Embryonic facial prominence (tissue), 1 donor: ENCODE measurements at regions not wholly inside any gene's neighbourhood (a gene's known extent, or its start where the extent isn't known, plus 50 kb on each side); places are given as distances from the start of the nearest gene placed in this dataset.

Source experiments
- DNase-seq: peaks from one replicate; pipeline ENCODE4 v3.0.0-alpha.2; 2016; ENCODE audit errors: extremely low spot score

DNA sequence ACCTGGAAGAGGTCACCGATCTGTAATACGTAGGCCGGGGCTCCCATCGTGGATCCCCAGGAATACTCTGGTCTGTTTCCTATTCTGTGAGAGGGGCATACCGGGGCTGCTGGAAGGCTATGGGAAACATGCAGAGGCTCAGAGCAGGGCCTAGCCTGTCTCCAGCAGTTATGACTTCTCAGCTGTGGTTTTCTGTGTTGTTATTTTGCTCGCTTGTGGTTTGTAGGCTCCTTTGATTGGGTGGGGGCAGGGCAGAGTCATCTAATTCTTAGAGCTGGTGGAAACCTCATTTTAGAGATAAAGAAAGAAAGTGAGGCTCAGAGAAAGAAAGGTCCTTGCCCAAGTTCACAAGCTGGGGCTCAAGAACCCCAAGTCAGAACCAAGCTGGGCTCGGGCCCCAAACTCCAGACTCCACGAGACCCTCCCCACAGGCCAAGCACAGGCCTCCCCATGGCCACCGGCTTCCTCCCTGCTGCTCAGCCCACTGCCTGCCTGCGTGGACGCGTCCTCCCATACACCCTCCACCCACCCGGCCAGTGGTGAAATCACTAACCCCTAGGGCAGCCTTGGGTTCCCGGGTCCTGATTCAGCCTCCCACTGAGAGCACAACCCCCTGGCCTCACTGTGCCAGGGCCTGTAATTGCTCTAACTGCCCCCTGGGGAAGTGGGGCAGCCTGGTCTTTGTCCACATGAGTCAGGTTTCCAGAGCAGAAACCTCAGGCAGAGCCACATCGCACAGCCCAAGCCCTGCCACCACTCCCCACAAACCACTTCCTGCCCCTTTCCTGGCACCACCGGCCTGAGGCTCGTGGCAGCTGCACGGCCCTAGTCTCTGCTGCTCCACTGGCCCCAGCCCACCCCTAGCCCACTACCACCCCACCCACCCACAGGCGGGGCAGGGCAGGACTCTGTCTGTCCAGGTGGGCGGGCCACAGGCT lies 270.8 kb downstream of the UACA start:
- no peak for DNase-seq

GRCh38 chr15:70491641-70492040 lies 271.7 kb downstream of the UACA start:
- DNase-seq: no peak

GRCh38 chr15:70491201-70491621 lies 272.1 kb downstream of the UACA start:
- DNase-seq: no peak

GRCh38 chr15:70490838-70491155 lies 272.6 kb downstream of the UACA start:
- DNase-seq: no peak

DNA sequence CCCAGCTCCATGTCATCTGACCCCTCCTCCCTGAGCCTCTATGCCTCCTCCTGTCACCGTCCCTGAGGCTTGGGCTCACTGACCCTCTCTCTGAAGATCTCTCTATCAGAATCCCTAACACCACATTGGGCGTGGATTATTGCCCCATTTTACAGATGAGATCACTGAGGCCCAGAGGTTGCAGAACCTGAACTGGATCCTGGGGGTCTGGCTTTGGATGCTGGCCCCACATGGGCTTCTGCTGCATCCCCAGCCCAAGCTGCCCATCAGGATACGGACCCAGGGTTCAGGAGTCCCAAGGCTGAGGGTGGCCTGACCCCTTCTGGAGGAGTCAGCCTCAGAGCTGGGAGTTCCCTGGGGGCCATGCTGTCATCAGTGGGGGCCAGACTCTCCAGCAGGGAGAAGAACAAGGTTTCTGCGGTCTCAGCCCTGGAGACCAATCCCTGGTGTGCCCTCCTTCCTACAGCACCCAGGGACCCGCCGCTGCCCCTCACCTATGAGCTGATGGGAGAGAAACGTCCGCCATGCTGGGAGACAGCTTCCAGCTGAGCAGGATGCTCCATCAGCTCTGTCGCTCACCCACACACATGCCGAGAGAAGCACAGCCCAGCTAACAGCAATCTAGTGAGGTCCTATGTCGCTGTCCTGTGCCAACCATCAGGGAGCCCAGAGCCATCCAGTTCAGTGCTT lies 273.1 kb downstream of the UACA start:
- no peak for DNase-seq

DNA sequence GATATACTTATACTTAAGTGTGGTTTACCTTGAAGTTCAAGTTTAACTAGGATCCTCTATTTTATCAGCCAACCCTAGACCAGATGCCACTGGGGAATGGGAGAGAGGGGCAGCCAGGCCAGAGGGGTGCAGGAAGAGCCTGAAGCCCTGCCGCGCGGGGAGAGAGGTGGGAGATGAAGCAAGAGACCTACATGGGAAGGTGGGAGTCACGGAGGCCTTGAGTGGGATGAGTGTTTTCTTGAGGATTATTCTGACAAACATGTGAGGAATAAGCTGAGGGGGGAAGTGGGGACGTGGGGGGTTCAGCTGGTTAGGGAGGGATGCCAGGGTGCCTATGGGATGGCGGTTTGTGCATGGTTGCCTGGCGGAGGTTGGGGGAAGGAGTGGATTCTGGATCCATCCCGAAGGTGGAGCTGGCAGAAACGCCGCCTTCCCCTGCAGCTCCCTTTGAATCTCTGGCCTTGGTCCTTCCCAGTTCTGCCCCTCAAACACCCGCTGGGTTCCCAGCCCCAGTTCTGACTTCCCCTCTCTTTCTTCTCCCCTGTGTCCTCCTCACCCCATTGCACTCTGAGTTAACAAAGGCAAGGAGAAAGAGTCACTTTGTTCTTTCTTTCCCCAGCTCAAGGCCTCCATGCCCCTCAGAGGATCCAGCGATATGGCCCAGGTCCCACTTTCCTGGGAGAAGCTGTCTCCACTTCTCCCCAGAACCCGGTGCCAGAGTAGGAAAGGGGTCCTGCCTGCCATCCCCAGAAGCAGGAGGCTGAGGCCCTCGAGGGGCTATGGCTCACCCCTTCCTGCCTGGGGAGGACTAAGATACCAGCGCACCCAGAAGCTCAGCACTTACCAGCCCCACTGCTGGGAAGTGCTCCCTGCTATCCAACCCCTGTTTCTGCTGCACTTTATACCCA lies 274.2 kb downstream of the UACA start:
- DNase-seq: no peak

- no peak for DNase-seq
Measured at GRCh38 chr15:70488002-70488605, 275.3 kb downstream of the UACA start.

DNA sequence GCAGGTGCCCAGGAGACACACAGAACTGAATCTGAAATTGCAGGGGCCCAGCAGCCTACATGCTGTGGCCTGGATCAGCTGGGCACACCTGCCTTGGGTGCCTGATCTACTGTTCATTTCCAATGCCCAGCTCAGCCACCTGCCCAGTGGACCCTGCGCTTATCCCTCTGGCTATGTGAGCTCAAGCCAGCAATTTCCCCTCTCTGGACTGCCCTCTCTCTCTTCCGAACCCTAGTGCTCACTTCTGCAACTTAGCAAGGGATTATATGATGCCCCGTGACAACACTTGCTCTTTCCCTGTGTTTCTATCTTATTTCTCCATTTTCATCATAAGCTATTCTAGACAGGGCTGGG lies 276.0 kb downstream of the UACA start:
- no peak for DNase-seq

DNA sequence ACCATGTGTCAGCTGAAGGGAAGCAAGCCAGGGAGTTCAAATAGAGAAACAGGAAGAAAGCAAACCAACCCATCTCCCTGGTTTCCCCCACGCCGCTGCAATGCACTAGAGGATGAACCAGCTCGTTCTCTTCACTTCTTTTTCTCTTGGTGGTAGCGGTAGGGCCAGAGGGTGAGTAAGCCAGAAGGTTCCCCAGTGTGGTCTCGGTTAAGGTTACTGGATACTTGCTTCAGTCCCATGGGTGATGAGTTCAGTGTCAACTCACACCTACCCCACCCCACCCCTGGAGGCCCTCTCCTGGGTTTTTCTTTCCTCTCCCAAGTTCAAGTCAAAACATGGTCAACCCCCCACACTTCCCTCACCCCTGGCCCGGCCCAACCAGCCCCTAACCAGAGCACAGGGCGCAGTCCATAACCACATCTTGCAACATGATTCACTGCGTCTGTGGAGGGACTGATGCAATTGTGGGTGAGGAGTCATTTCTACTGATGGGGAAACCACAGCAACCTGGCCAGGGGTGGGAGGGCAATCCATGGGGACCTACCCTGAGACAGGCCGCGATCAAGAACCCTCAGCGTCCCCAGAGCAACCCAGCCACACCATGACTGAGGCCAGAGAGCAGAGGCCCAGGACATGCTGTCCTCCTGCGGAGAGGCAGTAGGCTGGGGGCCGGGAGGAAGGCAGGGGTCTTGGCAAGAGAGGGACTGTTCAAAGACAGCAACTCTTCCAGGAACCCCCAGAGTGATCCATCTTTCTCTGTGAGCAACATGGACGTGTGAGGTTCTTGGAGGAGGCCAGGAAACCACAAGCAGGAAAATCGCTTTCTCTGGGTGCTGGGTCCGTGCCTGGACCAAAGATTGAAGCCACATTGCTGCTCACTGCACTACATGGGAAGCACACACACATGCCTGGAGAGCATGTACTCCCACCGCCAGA lies 276.6 kb downstream of the UACA start:
- DNase-seq: no peak

- DNase-seq: no peak
Measured at GRCh38 chr15:70486012-70486411, 277.3 kb downstream of the UACA start.

GRCh38 chr15:70484993-70485392 lies 278.4 kb downstream of the UACA start:
- DNase-seq: no peak

DNA sequence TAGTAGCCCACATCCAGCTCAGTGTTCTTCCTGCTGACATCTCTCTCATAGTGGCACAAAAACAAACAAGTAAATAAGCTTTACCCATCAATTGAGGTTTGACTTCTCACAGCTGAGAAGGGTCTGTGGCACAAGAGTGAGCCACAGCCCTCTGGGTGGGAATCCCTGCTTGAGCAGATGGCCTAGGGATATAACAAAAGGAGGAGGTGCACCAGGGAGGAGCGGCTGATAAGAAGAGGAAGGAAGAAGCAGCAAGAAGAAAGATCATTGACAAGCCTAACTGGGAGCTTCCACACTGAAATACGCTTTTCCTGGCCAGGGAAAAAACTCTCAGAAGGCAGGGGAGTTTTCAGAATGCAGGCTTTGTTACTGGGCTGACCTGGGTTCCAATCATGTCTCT lies 279.8 kb downstream of the UACA start:
- DNase-seq: no peak

DNA sequence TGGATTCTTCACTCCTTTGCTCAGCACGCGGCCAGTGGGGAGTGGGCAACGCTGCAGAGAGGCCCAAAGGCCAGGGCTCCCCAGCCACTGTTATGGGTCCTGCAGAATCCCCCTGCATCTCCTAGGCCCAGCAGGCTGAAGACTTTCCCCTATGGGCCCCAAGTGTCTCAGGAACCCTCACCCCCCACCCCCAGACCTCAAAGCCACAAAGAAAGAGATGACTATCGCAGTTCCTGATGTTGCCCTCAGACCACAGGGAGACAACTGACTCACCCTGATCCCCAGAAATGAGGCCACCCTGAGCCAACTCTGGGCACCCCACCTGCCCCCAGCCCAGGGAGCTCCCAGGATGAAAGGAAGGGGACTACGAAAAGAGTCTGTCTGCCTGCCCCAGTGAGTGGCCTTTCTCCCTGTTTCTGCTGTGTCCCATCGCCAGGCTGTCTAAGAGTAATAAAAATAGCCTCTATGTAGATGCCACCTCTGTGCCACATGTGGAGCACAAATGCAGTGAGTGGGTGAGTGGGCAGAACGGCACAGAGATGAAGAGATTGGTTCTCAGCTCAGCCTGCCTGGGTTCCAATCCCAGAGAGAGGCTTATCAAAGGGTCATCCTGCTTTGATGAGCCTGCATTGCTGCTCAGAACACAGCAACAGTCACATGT lies 283.0 kb downstream of the UACA start:
- no peak for DNase-seq

GRCh38 chr15:70479785-70480184 lies 283.6 kb downstream of the UACA start:
- DNase-seq: no peak

GRCh38 chr15:70479056-70479455 lies 284.3 kb downstream of the UACA start:
- no peak for DNase-seq

DNA sequence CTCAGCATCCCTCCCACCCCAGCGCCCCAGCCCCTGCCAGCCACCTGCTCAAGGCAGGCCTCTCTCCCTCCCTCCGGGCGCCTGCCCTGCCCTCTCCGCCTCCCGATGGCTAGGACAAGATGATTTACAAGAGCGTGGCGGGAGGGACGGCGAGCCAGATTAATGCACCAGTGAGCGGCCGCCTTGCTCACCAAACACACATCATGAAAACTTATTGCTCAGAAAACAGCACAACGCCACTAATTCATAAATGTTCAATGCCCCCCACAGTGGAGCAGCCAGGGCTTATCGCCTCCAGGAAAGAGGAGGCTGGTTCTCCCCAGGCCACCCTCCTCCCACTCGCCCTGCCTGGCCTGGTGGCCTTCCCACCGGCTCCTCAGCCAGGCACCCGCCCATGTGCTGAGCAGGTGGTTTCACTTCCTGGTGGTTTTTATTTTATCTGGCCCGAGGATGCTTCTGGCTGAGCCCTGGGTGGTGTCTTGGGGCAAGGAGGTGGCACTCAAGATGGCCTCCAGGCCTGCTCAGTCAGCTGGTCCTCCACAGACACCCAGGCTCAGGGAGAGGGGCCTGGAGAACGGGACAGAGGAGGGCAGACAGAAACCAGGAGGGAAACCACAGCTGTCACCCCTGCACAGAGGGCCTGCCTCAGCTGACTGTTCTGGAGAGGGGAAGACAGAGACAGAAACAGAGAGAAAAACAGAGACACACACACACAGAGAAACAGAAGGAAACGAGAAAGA lies 284.9 kb downstream of the UACA start:
- DNase-seq: no peak

GRCh38 chr15:70477750-70478250 lies 285.6 kb downstream of the UACA start:
- DNase-seq: no peak

DNA sequence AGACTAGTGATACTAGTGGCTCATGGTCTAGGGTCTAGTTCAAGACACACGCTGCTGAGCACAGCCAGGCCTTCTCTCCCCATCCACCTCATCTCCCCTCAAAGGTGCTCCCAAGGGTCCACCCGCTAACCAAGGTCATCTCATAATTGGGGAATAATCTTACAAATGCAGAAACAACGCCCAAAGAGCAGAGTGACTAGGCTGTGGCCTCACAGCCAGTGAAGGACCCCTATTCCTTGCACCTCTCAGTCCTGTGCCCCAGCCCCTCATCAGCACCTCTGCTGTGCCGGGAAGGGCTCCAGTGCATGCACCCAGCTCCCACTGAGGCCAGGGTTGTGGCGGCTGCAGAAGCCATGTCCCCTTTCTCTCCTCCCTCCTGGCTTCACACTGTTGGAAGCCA lies 286.9 kb downstream of the UACA start:
- no peak for DNase-seq

GRCh38 chr15:70475921-70476320 lies 287.4 kb downstream of the UACA start:
- DNase-seq: no peak
